ENCODE measurements at regions not wholly inside any gene's neighbourhood (a gene's known extent, or its start where the extent isn't known, plus 50 kb on each side); places are given as distances from the start of the nearest gene placed in this dataset.

GRCh38 chr3:72152551-72153476 is 367.9 kb upstream of the PROK2 start:
- H3K9me3 ChIP-seq (ENCODE audit: control insufficient read depth, low read length), result no peaks in the 10 kb centered on the region
- no peaks in the 10 kb centered on the region for H3K27me3 ChIP-seq (ENCODE audit: control insufficient read depth, insufficient read depth, low read length)
- H3K4me3 ChIP-seq (ENCODE audit: low read length), result peak overlapping the region; percentile 6
- peaks cover 47% of the 10 kb centered on the region for H3K4me1 ChIP-seq (ENCODE audit: control insufficient read depth, insufficient read depth, low read length)
- peak overlapping the region; percentile 38 for H3K9ac ChIP-seq (ENCODE audit: low read length)
- no peaks in the 10 kb centered on the region for H3K36me3 ChIP-seq (ENCODE audit: control insufficient read depth, insufficient read depth, low read length)

GRCh38 chr3:72151465-72152238 is 366.7 kb upstream of the PROK2 start:
- no peaks in the 10 kb centered on the region for H3K9me3 ChIP-seq (ENCODE audit: control insufficient read depth, low read length)
- no peak overlapping the region for H3K4me3 ChIP-seq (ENCODE audit: low read length)
- H3K9ac ChIP-seq (ENCODE audit: low read length), result no peak overlapping the region

GRCh38 chr3:72150634-72151412 is 365.9 kb upstream of the PROK2 start:
- H3K4me3 ChIP-seq (ENCODE audit: low read length), result no peak overlapping the region
- no peaks in the 10 kb centered on the region for H3K27me3 ChIP-seq (ENCODE audit: control insufficient read depth, insufficient read depth, low read length)
- peaks cover 47% of the 10 kb centered on the region for H3K4me1 ChIP-seq (ENCODE audit: control insufficient read depth, insufficient read depth, low read length)
- no peak overlapping the region for H3K9ac ChIP-seq (ENCODE audit: low read length)
- H3K9me3 ChIP-seq (ENCODE audit: control insufficient read depth, low read length), result no peaks in the 10 kb centered on the region
- no peaks in the 10 kb centered on the region for H3K36me3 ChIP-seq (ENCODE audit: control insufficient read depth, insufficient read depth, low read length)

More at GRCh38 chr3:72151465-72152238, 366.7 kb upstream of the PROK2 start:
- H3K4me1 ChIP-seq (ENCODE audit: control insufficient read depth, insufficient read depth, low read length), result peaks cover 47% of the 10 kb centered on the region
- no peaks in the 10 kb centered on the region for H3K27me3 ChIP-seq (ENCODE audit: control insufficient read depth, insufficient read depth, low read length)
- H3K36me3 ChIP-seq (ENCODE audit: control insufficient read depth, insufficient read depth, low read length), result no peaks in the 10 kb centered on the region

- Histone ChIP-seq H3K36me3 (ENCODE audit: control insufficient read depth, insufficient read depth, low read length) (no peaks in the 10 kb centered on the region), H3K9me3 (ENCODE audit: control insufficient read depth, low read length) (no peaks in the 10 kb centered on the region), H3K4me1 (ENCODE audit: control insufficient read depth, insufficient read depth, low read length) (peaks cover 43% of the 10 kb centered on the region), H3K4me3 (ENCODE audit: low read length) (no peak overlapping the region), H3K27me3 (ENCODE audit: control insufficient read depth, insufficient read depth, low read length) (no peaks in the 10 kb centered on the region), H3K9ac (ENCODE audit: low read length) (no peak overlapping the region)
Measured at GRCh38 chr3:72149645-72150300, 364.8 kb upstream of the PROK2 start.

GRCh38 chr3:72147600-72147999 is 362.7 kb upstream of the PROK2 start:
- H3K4me3 ChIP-seq (ENCODE audit: low read length), result no peak overlapping the region
- H3K27me3 ChIP-seq (ENCODE audit: control insufficient read depth, insufficient read depth, low read length), result no peaks in the 10 kb centered on the region
- no peak overlapping the region for H3K9ac ChIP-seq (ENCODE audit: low read length)
- H3K36me3 ChIP-seq (ENCODE audit: control insufficient read depth, insufficient read depth, low read length), result no peaks in the 10 kb centered on the region
- peaks cover 36% of the 10 kb centered on the region for H3K4me1 ChIP-seq (ENCODE audit: control insufficient read depth, insufficient read depth, low read length)
- H3K9me3 ChIP-seq (ENCODE audit: control insufficient read depth, low read length), result no peaks in the 10 kb centered on the region

GRCh38 chr3:72145506-72146380 is 360.8 kb upstream of the PROK2 start:
- Histone ChIP-seq H3K9me3 (ENCODE audit: control insufficient read depth, low read length) (no peaks in the 10 kb centered on the region), H3K4me1 (ENCODE audit: control insufficient read depth, insufficient read depth, low read length) (peaks cover 18% of the 10 kb centered on the region), H3K4me3 (ENCODE audit: low read length) (no peak overlapping the region), H3K36me3 (ENCODE audit: control insufficient read depth, insufficient read depth, low read length) (no peaks in the 10 kb centered on the region), H3K27me3 (ENCODE audit: control insufficient read depth, insufficient read depth, low read length) (no peaks in the 10 kb centered on the region), H3K9ac (ENCODE audit: low read length) (no peak overlapping the region)

- Histone ChIP-seq H3K9me3 (ENCODE audit: control insufficient read depth, low read length) (no peaks in the 10 kb centered on the region), H3K36me3 (ENCODE audit: control insufficient read depth, insufficient read depth, low read length) (no peaks in the 10 kb centered on the region), H3K4me3 (ENCODE audit: low read length) (no peak overlapping the region), H3K4me1 (ENCODE audit: control insufficient read depth, insufficient read depth, low read length) (peaks cover 11% of the 10 kb centered on the region), H3K9ac (ENCODE audit: low read length) (no peak overlapping the region), H3K27me3 (ENCODE audit: control insufficient read depth, insufficient read depth, low read length) (no peaks in the 10 kb centered on the region)
Measured at GRCh38 chr3:72144773-72145505, 360.0 kb upstream of the PROK2 start.

GRCh38 chr3:72143966-72144717 is 359.2 kb upstream of the PROK2 start:
- no peaks in the 10 kb centered on the region for H3K9me3 ChIP-seq (ENCODE audit: control insufficient read depth, low read length)
- H3K4me3 ChIP-seq (ENCODE audit: low read length), result no peak overlapping the region
- H3K4me1 ChIP-seq (ENCODE audit: control insufficient read depth, insufficient read depth, low read length), result peaks cover 11% of the 10 kb centered on the region
- H3K36me3 ChIP-seq (ENCODE audit: control insufficient read depth, insufficient read depth, low read length), result no peaks in the 10 kb centered on the region
- H3K27me3 ChIP-seq (ENCODE audit: control insufficient read depth, insufficient read depth, low read length), result no peaks in the 10 kb centered on the region
- H3K9ac ChIP-seq (ENCODE audit: low read length), result no peak overlapping the region

- no peak overlapping the region for H3K9ac ChIP-seq (ENCODE audit: low read length)
- peaks cover 11% of the 10 kb centered on the region for H3K4me1 ChIP-seq (ENCODE audit: control insufficient read depth, insufficient read depth, low read length)
Measured at GRCh38 chr3:72143322-72143721, 358.4 kb upstream of the PROK2 start.

GRCh38 chr3:72142028-72142427 is 357.1 kb upstream of the PROK2 start:
- no peaks in the 10 kb centered on the region for H3K36me3 ChIP-seq (ENCODE audit: control insufficient read depth, insufficient read depth, low read length)
- H3K9me3 ChIP-seq (ENCODE audit: control insufficient read depth, low read length), result no peaks in the 10 kb centered on the region
- no peaks in the 10 kb centered on the region for H3K27me3 ChIP-seq (ENCODE audit: control insufficient read depth, insufficient read depth, low read length)
- peaks cover 11% of the 10 kb centered on the region for H3K4me1 ChIP-seq (ENCODE audit: control insufficient read depth, insufficient read depth, low read length)
- H3K4me3 ChIP-seq (ENCODE audit: low read length), result no peak overlapping the region
- no peak overlapping the region for H3K9ac ChIP-seq (ENCODE audit: low read length)

More at GRCh38 chr3:72143322-72143721, 358.4 kb upstream of the PROK2 start:
- no peak overlapping the region for H3K4me3 ChIP-seq (ENCODE audit: low read length)
- no peaks in the 10 kb centered on the region for H3K9me3 ChIP-seq (ENCODE audit: control insufficient read depth, low read length)
- H3K36me3 ChIP-seq (ENCODE audit: control insufficient read depth, insufficient read depth, low read length), result no peaks in the 10 kb centered on the region
- H3K27me3 ChIP-seq (ENCODE audit: control insufficient read depth, insufficient read depth, low read length), result no peaks in the 10 kb centered on the region

Measured in mucosa of stomach (tissue), 1 donor.